ENCODE measurements at regions not wholly inside any gene's neighbourhood (a gene's known extent, or its start where the extent isn't known, plus 50 kb on each side); places are given as distances from the start of the nearest gene placed in this dataset.
"Not testable (repeated sequence)": the region's sequence is repeated elsewhere in the genome, so short reads cannot be mapped to it uniquely, and the experiment has no call there.

- no peak for TF ChIP-seq CTCF (IDR thresholded peaks at IDR 0.05; ENCODE audit: extremely low read depth, missing control alignments)
- DNase-seq (ENCODE audit: low spot score): no peak
Observed at GRCh38 chr6:167709196-167709595, 117.5 kb upstream of the AFDN start.

GRCh38 chr6:167709776-167710336 is 116.9 kb upstream of the AFDN start:
- DNase-seq (ENCODE audit: low spot score): not testable (repeated sequence)

- no peak for DNase-seq (ENCODE audit: low spot score)
- no peak for TF ChIP-seq CTCF (IDR thresholded peaks at IDR 0.05; ENCODE audit: extremely low read depth, missing control alignments)
Observed at GRCh38 chr6:167710363-167710920, 116.3 kb upstream of the AFDN start.

GRCh38 chr6:167711211-167711610 is 115.5 kb upstream of the AFDN start:
- no peak for TF ChIP-seq CTCF (IDR thresholded peaks at IDR 0.05; ENCODE audit: extremely low read depth, missing control alignments)
- DNase-seq (ENCODE audit: low spot score): no peak

GRCh38 chr6:167711768-167712730 is 114.7 kb upstream of the AFDN start:
- no peak for DNase-seq (ENCODE audit: low spot score)

GRCh38 chr6:167712731-167713475 is 113.8 kb upstream of the AFDN start:
- no peak for TF ChIP-seq CTCF (IDR thresholded peaks at IDR 0.05; ENCODE audit: extremely low read depth, missing control alignments)
- no peak for DNase-seq (ENCODE audit: low spot score)

More at GRCh38 chr6:167711768-167712730, 114.7 kb upstream of the AFDN start:
- TF ChIP-seq CTCF (IDR thresholded peaks at IDR 0.05; ENCODE audit: extremely low read depth, missing control alignments): no peak

- DNase-seq (ENCODE audit: low spot score): no peak
- no peak for TF ChIP-seq CTCF (IDR thresholded peaks at IDR 0.05; ENCODE audit: extremely low read depth, missing control alignments)
Observed at GRCh38 chr6:167714152-167714551, 112.6 kb upstream of the AFDN start.

Measured in GM20000 (cell line).